Transverse colon (tissue), 3 donors: ENCODE measurements at regions not wholly inside any gene's neighbourhood (a gene's known extent, or its start where the extent isn't known, plus 50 kb on each side); places are given as distances from the start of the nearest gene placed in this dataset.

Source experiments
- POLR2A ChIP-seq: fragments of 450-650 bp; IDR thresholded peaks from one replicate; pipeline ENCODE4 v1.6.1; 2016; ENCODE audit warnings: antibody characterized with exemption, mild to moderate bottlenecking, moderate library complexity
- TF ChIP-seq, protein P1 (sequence below), 5 experiments: fragments of 200-600 bp in 3 of 5; fragments of 450-650 bp in 2 of 5; sonication (generic) in 3 of 5; IDR thresholded peaks; 1 replicate in 2 of 5; 2 replicates in 3 of 5; pipeline ENCODE4 v1.5.1; 2016 to 2017; ENCODE audit warnings: antibody characterized with exemption in 5 of 5, inconsistent platforms in 3 of 5, mild to moderate bottlenecking in 2 of 5, moderate library complexity in 1 of 5

GRCh38 chr12:24555730-24556129 lies 393.2 kb downstream of the BCAT1 start:
- TF ChIP-seq, protein P1, sequence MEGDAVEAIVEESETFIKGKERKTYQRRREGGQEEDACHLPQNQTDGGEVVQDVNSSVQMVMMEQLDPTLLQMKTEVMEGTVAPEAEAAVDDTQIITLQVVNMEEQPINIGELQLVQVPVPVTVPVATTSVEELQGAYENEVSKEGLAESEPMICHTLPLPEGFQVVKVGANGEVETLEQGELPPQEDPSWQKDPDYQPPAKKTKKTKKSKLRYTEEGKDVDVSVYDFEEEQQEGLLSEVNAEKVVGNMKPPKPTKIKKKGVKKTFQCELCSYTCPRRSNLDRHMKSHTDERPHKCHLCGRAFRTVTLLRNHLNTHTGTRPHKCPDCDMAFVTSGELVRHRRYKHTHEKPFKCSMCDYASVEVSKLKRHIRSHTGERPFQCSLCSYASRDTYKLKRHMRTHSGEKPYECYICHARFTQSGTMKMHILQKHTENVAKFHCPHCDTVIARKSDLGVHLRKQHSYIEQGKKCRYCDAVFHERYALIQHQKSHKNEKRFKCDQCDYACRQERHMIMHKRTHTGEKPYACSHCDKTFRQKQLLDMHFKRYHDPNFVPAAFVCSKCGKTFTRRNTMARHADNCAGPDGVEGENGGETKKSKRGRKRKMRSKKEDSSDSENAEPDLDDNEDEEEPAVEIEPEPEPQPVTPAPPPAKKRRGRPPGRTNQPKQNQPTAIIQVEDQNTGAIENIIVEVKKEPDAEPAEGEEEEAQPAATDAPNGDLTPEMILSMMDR (IDR thresholded peaks at IDR 0.05): no peak
- TF ChIP-seq POLR2A: no peak
